ENCODE measurements at regions not wholly inside any gene's neighbourhood (a gene's known extent, or its start where the extent isn't known, plus 50 kb on each side); places are given as distances from the start of the nearest gene placed in this dataset.

DNA sequence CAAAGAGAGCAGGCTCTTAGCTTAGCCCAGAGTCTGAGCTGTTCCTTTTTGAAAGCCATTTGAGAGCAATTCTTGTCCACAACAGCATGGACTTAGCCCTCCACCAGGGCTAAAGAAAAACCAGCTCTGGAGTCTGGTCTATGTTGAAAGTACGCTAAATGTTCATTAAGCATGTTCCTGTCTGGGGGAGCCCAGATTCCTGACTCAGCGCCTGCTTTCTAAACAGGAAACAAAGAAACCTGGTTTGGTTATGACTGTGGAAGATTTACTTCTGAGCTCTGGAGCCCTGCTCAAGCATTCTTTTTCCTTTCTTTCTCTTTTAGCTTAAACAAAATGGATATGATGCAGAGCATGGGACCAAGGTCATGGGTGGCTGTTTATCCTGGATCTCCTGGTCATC is 279.8 kb downstream of the RBM43 start:
- Histone ChIP-seq H3K27me3 (no peaks in the 10 kb centered on the region), H3K36me3 (no peaks in the 10 kb centered on the region), H3K9me3 (no peaks in the 10 kb centered on the region), H3K27ac (no peak overlapping the region), H3K4me3 (no peak overlapping the region), H3K4me1 (no peaks in the 10 kb centered on the region)
- intact Hi-C loops (cut with DNase I) = no loop called here
- DNase-seq = no peak
- no peak for ATAC-seq
- TF ChIP-seq, protein P1, sequence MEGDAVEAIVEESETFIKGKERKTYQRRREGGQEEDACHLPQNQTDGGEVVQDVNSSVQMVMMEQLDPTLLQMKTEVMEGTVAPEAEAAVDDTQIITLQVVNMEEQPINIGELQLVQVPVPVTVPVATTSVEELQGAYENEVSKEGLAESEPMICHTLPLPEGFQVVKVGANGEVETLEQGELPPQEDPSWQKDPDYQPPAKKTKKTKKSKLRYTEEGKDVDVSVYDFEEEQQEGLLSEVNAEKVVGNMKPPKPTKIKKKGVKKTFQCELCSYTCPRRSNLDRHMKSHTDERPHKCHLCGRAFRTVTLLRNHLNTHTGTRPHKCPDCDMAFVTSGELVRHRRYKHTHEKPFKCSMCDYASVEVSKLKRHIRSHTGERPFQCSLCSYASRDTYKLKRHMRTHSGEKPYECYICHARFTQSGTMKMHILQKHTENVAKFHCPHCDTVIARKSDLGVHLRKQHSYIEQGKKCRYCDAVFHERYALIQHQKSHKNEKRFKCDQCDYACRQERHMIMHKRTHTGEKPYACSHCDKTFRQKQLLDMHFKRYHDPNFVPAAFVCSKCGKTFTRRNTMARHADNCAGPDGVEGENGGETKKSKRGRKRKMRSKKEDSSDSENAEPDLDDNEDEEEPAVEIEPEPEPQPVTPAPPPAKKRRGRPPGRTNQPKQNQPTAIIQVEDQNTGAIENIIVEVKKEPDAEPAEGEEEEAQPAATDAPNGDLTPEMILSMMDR (IDR thresholded peaks at IDR 0.05) = no peak
- no peak for FAIRE-seq
- WGBS, 2 donors = 55 to 57% methylated on average over 2 of the region's 2 CpGs

DNA sequence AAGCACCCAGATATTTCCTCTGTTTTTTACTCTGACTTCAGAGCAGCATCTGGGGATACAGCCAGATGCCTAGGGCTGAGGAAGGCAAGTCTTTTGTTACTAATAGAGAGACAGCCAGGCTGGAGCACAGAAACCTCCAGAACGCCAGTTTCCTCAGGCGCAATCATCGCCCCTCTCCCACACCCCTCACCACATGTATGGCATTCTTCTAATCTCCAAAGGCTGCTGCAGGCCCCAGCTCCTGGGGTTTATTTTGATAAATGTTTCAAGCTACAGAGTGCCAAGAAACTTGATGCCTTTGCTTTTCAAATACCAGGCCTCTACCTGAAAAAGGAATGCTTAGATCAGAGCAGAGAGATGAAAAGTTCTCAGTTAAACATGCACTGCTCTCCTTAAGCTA is 283.6 kb downstream of the RBM43 start:
- no peaks in the 10 kb centered on the region for H3K9me3 ChIP-seq
- WGBS, 2 donors = 42 to 56% methylated on average over 3 of the region's 3 CpGs
- TF ChIP-seq, protein P1 (IDR thresholded peaks at IDR 0.05) = no peak
- DNase-seq (no peak), ATAC-seq (no peak), FAIRE-seq (no peak)
- H3K4me1 ChIP-seq = no peaks in the 10 kb centered on the region
- no peak overlapping the region for H3K4me3 ChIP-seq
- H3K27ac ChIP-seq = no peak overlapping the region
- no peaks in the 10 kb centered on the region for H3K36me3 ChIP-seq
- intact Hi-C loops (cut with DNase I) = no loop called here
- H3K27me3 ChIP-seq = no peaks in the 10 kb centered on the region

DNA sequence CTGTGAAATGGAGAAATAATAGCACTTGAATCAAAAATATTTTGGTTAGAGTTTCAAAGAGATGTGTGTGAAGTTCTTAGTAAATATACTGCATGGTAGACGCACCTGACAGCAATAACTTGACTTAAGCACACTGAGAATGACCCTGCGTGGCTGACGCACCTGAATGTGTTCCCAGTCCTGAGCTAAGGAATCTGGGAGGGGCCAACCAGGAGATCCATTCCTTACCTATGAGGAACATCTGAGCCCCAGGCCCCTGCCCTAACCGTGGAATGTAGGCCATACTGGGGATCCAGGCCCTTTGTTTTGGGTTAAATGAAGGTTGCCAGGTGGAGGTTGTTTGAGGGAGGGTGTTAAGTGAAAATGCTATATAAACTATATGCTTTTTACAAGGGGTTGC is 284.4 kb downstream of the RBM43 start:
- TF ChIP-seq, protein P1 (IDR thresholded peaks at IDR 0.05) = no peak
- intact Hi-C loops (cut with DNase I) = no loop called here
- Histone ChIP-seq H3K4me1 (no peaks in the 10 kb centered on the region), H3K4me3 (no peak overlapping the region), H3K27me3 (no peaks in the 10 kb centered on the region), H3K36me3 (no peaks in the 10 kb centered on the region), H3K9me3 (no peaks in the 10 kb centered on the region), H3K27ac (no peak overlapping the region)
- no peak for FAIRE-seq
- no peak for DNase-seq
- no peak for ATAC-seq
- WGBS, 2 donors = 55 to 66% methylated on average over 4 of the region's 4 CpGs

DNA sequence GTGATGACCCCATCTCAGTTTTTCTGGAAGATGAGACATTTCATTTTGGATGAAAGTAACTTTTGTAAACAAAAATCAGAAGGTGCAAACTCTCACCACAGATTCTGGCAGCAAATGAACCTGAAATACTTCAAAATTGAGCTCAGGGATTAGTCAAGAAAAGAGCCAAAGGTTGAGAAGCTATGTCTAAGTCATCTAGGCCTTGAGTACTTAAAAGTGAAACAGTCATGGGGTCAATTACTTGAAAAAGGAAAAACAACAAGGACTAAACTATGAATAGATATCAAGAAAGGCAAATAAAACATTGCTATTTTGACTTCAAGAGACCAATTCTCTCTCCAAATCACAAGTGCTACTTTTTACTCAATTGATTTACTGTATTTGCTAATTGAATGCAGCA is 285.1 kb downstream of the RBM43 start:
- no peaks in the 10 kb centered on the region for H3K27me3 ChIP-seq
- ATAC-seq = no peak
- intact Hi-C loops (cut with DNase I) = no loop called here
- H3K4me1 ChIP-seq = no peaks in the 10 kb centered on the region
- TF ChIP-seq, protein P1 (IDR thresholded peaks at IDR 0.05) = no peak
- no peak for DNase-seq
- no peaks in the 10 kb centered on the region for H3K9me3 ChIP-seq
- H3K36me3 ChIP-seq = no peaks in the 10 kb centered on the region
- FAIRE-seq = no peak
- H3K27ac ChIP-seq = no peak overlapping the region
- no peak overlapping the region for H3K4me3 ChIP-seq

DNA sequence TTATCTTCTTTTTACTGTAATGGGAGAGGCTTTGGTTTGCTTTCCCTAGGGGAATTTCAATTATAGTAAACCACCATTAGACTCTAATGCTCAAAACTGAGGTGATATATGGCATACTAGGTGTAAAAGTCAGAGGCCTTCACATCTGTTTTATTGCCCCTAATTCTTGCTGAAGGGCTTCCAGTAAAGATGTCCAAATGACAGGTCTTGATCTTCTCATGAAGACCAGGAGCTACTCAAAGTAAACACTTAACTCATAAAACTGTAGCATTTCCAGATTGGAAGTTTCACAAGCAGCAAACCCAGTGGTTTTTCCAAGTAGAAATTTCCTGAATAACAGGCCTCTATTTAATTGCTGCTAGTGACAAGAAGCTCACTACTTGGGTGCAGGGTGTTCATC is 286.8 kb downstream of the RBM43 start:
- DNase-seq (no peak), FAIRE-seq (no peak), ATAC-seq (no peak)
- H3K4me3 ChIP-seq = no peak overlapping the region
- no peaks in the 10 kb centered on the region for H3K27me3 ChIP-seq
- H3K27ac ChIP-seq = no peak overlapping the region
- H3K36me3 ChIP-seq = no peaks in the 10 kb centered on the region
- H3K4me1 ChIP-seq = no peaks in the 10 kb centered on the region
- intact Hi-C loops (cut with DNase I) = no loop called here
- H3K9me3 ChIP-seq = no peaks in the 10 kb centered on the region
- TF ChIP-seq, protein P1 (IDR thresholded peaks at IDR 0.05) = no peak
